ENCODE measurements at regions not wholly inside any gene's neighbourhood (a gene's known extent, or its start where the extent isn't known, plus 50 kb on each side); places are given as distances from the start of the nearest gene placed in this dataset.

- no peaks in the 10 kb centered on the region for H3K9me3 ChIP-seq (ENCODE audit: control insufficient read depth in 2 of 3, insufficient read depth in 1 of 3, low read length in 3 of 3)
- intact Hi-C loops (cut with DNase I): no loop called here
- no peak overlapping the region for H3K4me3 ChIP-seq (ENCODE audit: low read length in 3 of 3)
- H3K36me3 ChIP-seq (ENCODE audit: control insufficient read depth in 2 of 3, insufficient read depth in 3 of 3, low read length in 3 of 3): no peaks in the 10 kb centered on the region
- H3K27me3 ChIP-seq (ENCODE audit: control insufficient read depth, insufficient read depth, low read length): no peaks in the 10 kb centered on the region
- H3K27ac ChIP-seq (ENCODE audit: low read depth in 2 of 2, low read length in 2 of 2): no peak overlapping the region
- no peak for TF ChIP-seq CTCF (IDR thresholded peaks at IDR 0.05; ENCODE audit: borderline replicate concordance, extremely low read depth, insufficient read depth)
- H3K9ac ChIP-seq (ENCODE audit: low read length in 3 of 3): no peak overlapping the region
- no peaks in the 10 kb centered on the region for H3K4me1 ChIP-seq (ENCODE audit: control insufficient read depth in 2 of 3, insufficient read depth in 2 of 3, low read depth in 1 of 3, low read length in 3 of 3)
- no peak for DNase-seq
- no peak for FAIRE-seq
These were observed 580.5 kb downstream of the HAO1 start for GRCh38 chr20:7359739-7360138.

GRCh38 chr20:7361321-7361720 is 578.9 kb downstream of the HAO1 start:
- no peak for TF ChIP-seq CTCF (IDR thresholded peaks at IDR 0.05; ENCODE audit: borderline replicate concordance, extremely low read depth, insufficient read depth)
- DNase-seq: no peak
- FAIRE-seq: no peak
- intact Hi-C loops (cut with DNase I): no loop called here
- Histone ChIP-seq H3K4me3 (ENCODE audit: low read length in 3 of 3) (no peak overlapping the region), H3K27me3 (ENCODE audit: control insufficient read depth, insufficient read depth, low read length) (no peaks in the 10 kb centered on the region), H3K9ac (ENCODE audit: low read length in 3 of 3) (no peak overlapping the region), H3K27ac (ENCODE audit: low read depth in 2 of 2, low read length in 2 of 2) (no peak overlapping the region), H3K9me3 (ENCODE audit: control insufficient read depth in 2 of 3, insufficient read depth in 1 of 3, low read length in 3 of 3) (no peaks in the 10 kb centered on the region), H3K4me1 (ENCODE audit: control insufficient read depth in 2 of 3, insufficient read depth in 2 of 3, low read depth in 1 of 3, low read length in 3 of 3) (no peaks in the 10 kb centered on the region), H3K36me3 (ENCODE audit: control insufficient read depth in 2 of 3, insufficient read depth in 3 of 3, low read length in 3 of 3) (no peaks in the 10 kb centered on the region)

- Histone ChIP-seq H3K9me3 (ENCODE audit: control insufficient read depth in 2 of 3, insufficient read depth in 1 of 3, low read length in 3 of 3) (no peaks in the 10 kb centered on the region), H3K4me1 (ENCODE audit: control insufficient read depth in 2 of 3, insufficient read depth in 2 of 3, low read depth in 1 of 3, low read length in 3 of 3) (no peaks in the 10 kb centered on the region), H3K27ac (ENCODE audit: low read depth in 2 of 2, low read length in 2 of 2) (no peak overlapping the region), H3K9ac (ENCODE audit: low read length in 3 of 3) (no peak overlapping the region), H3K27me3 (ENCODE audit: control insufficient read depth, insufficient read depth, low read length) (no peaks in the 10 kb centered on the region), H3K4me3 (ENCODE audit: low read length in 3 of 3) (no peak overlapping the region), H3K36me3 (ENCODE audit: control insufficient read depth in 2 of 3, insufficient read depth in 3 of 3, low read length in 3 of 3) (no peaks in the 10 kb centered on the region)
- intact Hi-C loops (cut with DNase I): no loop called here
- TF ChIP-seq CTCF (IDR thresholded peaks at IDR 0.05; ENCODE audit: borderline replicate concordance, extremely low read depth, insufficient read depth): no peak
- FAIRE-seq: no peak
- no peak for DNase-seq
These were observed 578.3 kb downstream of the HAO1 start for GRCh38 chr20:7361931-7362330.

GRCh38 chr20:7362601-7363000 is 577.7 kb downstream of the HAO1 start:
- Histone ChIP-seq H3K27me3 (ENCODE audit: control insufficient read depth, insufficient read depth, low read length) (no peaks in the 10 kb centered on the region), H3K4me1 (ENCODE audit: control insufficient read depth in 2 of 3, insufficient read depth in 2 of 3, low read depth in 1 of 3, low read length in 3 of 3) (no peaks in the 10 kb centered on the region), H3K4me3 (ENCODE audit: low read length in 3 of 3) (no peak overlapping the region), H3K9ac (ENCODE audit: low read length in 3 of 3) (no peak overlapping the region), H3K9me3 (ENCODE audit: control insufficient read depth in 2 of 3, insufficient read depth in 1 of 3, low read length in 3 of 3) (no peaks in the 10 kb centered on the region), H3K36me3 (ENCODE audit: control insufficient read depth in 2 of 3, insufficient read depth in 3 of 3, low read length in 3 of 3) (no peaks in the 10 kb centered on the region), H3K27ac (ENCODE audit: low read depth in 2 of 2, low read length in 2 of 2) (no peak overlapping the region)
- DNase-seq (no peak), FAIRE-seq (no peak)
- TF ChIP-seq CTCF (IDR thresholded peaks at IDR 0.05; ENCODE audit: borderline replicate concordance, extremely low read depth, insufficient read depth): no peak
- intact Hi-C loops (cut with DNase I): no loop called here
